ENCODE measurements at regions not wholly inside any gene's neighbourhood (a gene's known extent, or its start where the extent isn't known, plus 50 kb on each side); places are given as distances from the start of the nearest gene placed in this dataset.

DNA sequence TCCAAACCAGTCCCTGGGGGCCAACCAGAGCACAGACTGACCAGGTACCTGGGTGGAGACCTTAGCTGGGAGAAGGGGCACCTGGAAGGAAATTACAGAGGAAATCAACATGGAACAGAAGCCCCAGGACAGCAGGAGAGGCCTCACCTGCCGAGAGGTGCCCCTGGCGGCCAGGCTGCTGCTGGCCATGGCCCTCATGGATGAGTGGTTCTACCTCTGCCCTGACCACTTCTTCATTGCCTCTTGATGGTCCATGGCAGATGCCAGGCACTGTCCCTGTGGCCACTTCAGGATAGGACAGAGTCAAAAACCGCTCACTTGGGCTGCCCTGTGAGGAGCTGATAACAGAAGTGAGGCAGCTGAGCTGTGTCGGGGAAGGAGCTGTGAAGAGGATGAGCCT lies 73.1 kb upstream of the GNG2 start:
- H3K27me3 ChIP-seq: no peaks in the 10 kb centered on the region
- H3K4me3 ChIP-seq: no peak overlapping the region
- no peak overlapping the region for H3K27ac ChIP-seq
- H3K4me1 ChIP-seq (ENCODE audit: low read depth): no peaks in the 10 kb centered on the region
- no peaks in the 10 kb centered on the region for H3K36me3 ChIP-seq
- H3K9me3 ChIP-seq (ENCODE audit: low read depth): no peaks in the 10 kb centered on the region
- no peak for DNase-seq (ENCODE audit: low read depth in 1 of 2, low spot score in 1 of 2)
- TF ChIP-seq, protein P1, sequence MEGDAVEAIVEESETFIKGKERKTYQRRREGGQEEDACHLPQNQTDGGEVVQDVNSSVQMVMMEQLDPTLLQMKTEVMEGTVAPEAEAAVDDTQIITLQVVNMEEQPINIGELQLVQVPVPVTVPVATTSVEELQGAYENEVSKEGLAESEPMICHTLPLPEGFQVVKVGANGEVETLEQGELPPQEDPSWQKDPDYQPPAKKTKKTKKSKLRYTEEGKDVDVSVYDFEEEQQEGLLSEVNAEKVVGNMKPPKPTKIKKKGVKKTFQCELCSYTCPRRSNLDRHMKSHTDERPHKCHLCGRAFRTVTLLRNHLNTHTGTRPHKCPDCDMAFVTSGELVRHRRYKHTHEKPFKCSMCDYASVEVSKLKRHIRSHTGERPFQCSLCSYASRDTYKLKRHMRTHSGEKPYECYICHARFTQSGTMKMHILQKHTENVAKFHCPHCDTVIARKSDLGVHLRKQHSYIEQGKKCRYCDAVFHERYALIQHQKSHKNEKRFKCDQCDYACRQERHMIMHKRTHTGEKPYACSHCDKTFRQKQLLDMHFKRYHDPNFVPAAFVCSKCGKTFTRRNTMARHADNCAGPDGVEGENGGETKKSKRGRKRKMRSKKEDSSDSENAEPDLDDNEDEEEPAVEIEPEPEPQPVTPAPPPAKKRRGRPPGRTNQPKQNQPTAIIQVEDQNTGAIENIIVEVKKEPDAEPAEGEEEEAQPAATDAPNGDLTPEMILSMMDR (IDR thresholded peaks at IDR 0.05; ENCODE audit: low read depth, low read length): no peak

DNA sequence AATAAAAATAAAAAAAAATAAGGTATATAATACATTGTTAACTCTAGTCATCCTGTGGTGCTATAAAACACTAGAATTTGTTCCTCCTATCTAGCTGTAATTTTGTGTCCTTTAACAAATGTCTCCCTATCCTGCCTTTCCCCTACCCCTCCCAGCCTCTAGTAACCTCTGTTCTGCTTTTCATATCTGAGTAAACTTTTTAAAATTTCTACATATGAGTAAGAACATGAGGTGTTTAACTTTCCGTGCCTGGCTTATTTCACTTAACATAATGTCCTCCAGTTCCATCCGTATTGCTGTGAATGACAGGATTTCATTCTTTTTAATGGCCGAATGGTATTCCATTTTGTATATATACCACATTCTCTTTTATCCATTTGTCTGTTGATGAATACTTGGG lies 71.3 kb upstream of the GNG2 start:
- Histone ChIP-seq H3K4me3 (no peak overlapping the region), H3K9me3 (ENCODE audit: low read depth) (no peaks in the 10 kb centered on the region), H3K4me1 (ENCODE audit: low read depth) (no peaks in the 10 kb centered on the region), H3K27ac (no peak overlapping the region), H3K27me3 (no peaks in the 10 kb centered on the region), H3K36me3 (no peaks in the 10 kb centered on the region)
- DNase-seq (ENCODE audit: low read depth in 1 of 2, low spot score in 1 of 2): no peak
- TF ChIP-seq, protein P1 (IDR thresholded peaks at IDR 0.05; ENCODE audit: low read depth, low read length): no peak

DNA sequence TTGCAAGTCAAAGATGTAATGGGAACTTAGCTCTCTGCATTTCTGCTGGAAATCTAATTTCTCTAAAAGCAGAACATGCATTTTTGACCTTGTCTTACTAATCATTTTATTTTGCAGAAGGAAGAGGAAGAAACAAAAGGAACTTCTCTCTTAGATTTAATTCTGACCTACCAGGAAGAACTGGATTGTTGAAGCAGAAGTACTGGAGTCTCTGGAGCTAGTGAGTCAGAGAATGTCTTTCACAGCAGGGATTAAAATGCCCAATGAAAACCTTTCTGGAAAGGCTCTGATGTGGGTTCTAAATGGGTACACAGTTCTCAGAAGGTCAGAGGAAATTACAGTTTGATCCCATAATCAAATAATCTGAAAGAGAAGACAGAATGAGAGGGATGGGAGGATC lies 70.8 kb upstream of the GNG2 start:
- Histone ChIP-seq H3K27me3 (no peaks in the 10 kb centered on the region), H3K4me1 (ENCODE audit: low read depth) (no peaks in the 10 kb centered on the region), H3K27ac (no peak overlapping the region), H3K36me3 (no peaks in the 10 kb centered on the region), H3K9me3 (ENCODE audit: low read depth) (no peaks in the 10 kb centered on the region), H3K4me3 (no peak overlapping the region)
- TF ChIP-seq, protein P1 (IDR thresholded peaks at IDR 0.05; ENCODE audit: low read depth, low read length): no peak
- DNase-seq (ENCODE audit: low read depth in 1 of 2, low spot score in 1 of 2): no peak

DNA sequence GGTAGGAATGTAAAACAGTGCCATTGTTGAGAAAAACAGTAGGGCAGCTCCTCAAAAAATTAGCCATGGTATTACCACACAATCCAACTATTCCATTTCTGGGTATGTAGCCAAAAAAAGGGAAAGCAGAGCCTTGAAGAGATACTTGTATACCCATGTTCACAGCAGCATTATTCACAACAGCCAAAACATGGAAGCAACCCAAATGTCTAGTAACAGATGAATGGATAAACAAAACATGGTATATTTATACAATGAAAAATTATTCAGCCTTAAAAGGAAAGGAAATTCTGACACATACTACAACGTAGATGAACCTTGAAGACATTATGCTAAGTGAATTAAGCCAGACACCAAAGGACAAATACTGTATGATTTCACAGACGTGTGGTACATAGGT lies 67.6 kb upstream of the GNG2 start:
- H3K4me3 ChIP-seq: no peak overlapping the region
- H3K36me3 ChIP-seq: no peaks in the 10 kb centered on the region
- DNase-seq (ENCODE audit: low read depth in 1 of 2, low spot score in 1 of 2): peak in 1 of 2 donors; percentile 21
- no peak overlapping the region for H3K27ac ChIP-seq
- H3K27me3 ChIP-seq: no peaks in the 10 kb centered on the region
- TF ChIP-seq, protein P1 (IDR thresholded peaks at IDR 0.05; ENCODE audit: low read depth, low read length): no peak
- H3K4me1 ChIP-seq (ENCODE audit: low read depth): no peaks in the 10 kb centered on the region
- no peaks in the 10 kb centered on the region for H3K9me3 ChIP-seq (ENCODE audit: low read depth)

DNA sequence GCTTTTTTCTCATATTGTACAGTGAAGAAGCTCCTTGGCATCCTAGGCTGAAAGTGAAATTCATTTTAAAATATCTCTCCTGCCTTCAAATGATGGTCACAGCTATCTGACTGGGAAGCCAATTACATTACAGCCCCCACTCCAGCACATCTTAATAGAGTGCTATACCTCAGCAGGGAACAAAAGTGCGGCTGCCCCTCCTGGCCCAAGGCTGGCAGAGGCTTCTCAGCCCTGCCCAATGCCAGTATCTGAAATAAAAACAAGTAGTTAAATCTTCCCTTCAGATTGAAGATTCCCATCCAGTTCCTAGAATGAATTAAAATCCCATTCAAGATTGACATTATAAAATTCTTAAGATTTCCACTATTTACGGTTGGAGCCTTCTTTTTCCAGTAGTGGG lies 54.9 kb upstream of the GNG2 start:
- no peak for DNase-seq (ENCODE audit: low read depth in 1 of 2, low spot score in 1 of 2)

More for the DNA sequence above, 54.9 kb upstream of the GNG2 start:
- no peaks in the 10 kb centered on the region for H3K4me1 ChIP-seq (ENCODE audit: low read depth)
- H3K27ac ChIP-seq: no peak overlapping the region
- H3K4me3 ChIP-seq: no peak overlapping the region
- TF ChIP-seq, protein P1 (IDR thresholded peaks at IDR 0.05; ENCODE audit: low read depth, low read length): no peak
- H3K27me3 ChIP-seq: no peaks in the 10 kb centered on the region
- H3K9me3 ChIP-seq (ENCODE audit: low read depth): no peaks in the 10 kb centered on the region
- no peaks in the 10 kb centered on the region for H3K36me3 ChIP-seq
